Left lung (tissue), 4 donors: ENCODE measurements at regions not wholly inside any gene's neighbourhood (a gene's known extent, or its start where the extent isn't known, plus 50 kb on each side); places are given as distances from the start of the nearest gene placed in this dataset.

Experiments
- ATAC-seq: fragments of 200-7000 bp; cut with Tn5 transposase; one replicate; pipeline ENCODE4 v1.9.1; 2020; ENCODE audit warnings: moderate library complexity
- DNase-seq, 4 donors: peaks; one replicate each; pipeline ENCODE4 v3.0.0-alpha.2; 2013 to 2020
- H3K27ac ChIP-seq, 2 donors: fragments of 200-600 bp; sonication (generic) in 1 of 2; one replicate each; pipeline versions ENCODE4 v1.5.0 to v1.8.0; 2020 to 2021
- H3K27me3 ChIP-seq, 2 donors: fragments of 200-600 bp; sonication (generic) in 1 of 2; one replicate each; pipeline versions ENCODE4 v1.5.0 to v1.8.0; 2020 to 2021
- H3K36me3 ChIP-seq, 2 donors: fragments of 200-600 bp; sonication (generic) in 1 of 2; one replicate each; pipeline versions ENCODE4 v1.5.0 to v1.8.0; 2020 to 2021
- H3K4me1 ChIP-seq, 2 donors: fragments of 200-600 bp; one replicate each; pipeline ENCODE4 v1.8.0; 2021
- H3K4me3 ChIP-seq, 2 donors: fragments of 200-600 bp; sonication (generic) in 1 of 2; one replicate each; pipeline versions ENCODE4 v1.5.0 to v1.8.0; 2020 to 2021; ENCODE audit warnings: mild to moderate bottlenecking in 1 of 2
- H3K9me3 ChIP-seq, 2 donors: fragments of 200-600 bp; sonication (generic) in 1 of 2; one replicate each; pipeline versions ENCODE4 v1.5.0 to v1.8.0; 2020 to 2021
- intact Hi-C, 2 donors: fragments of 100-400 bp; cut with DNase I; formaldehyde crosslinking; loops; one replicate each; pipeline versions ENCODE4 v1.11.2 to v1.14.2; 2022
- TF ChIP-seq, protein P1 (sequence below), 2 donors: fragments of 200-600 bp; sonication (generic) in 1 of 2; IDR thresholded peaks; one replicate each; pipeline versions ENCODE4 v1.5.0 to v1.8.0; 2021; ENCODE audit warnings: antibody characterized with exemption in 2 of 2
- donor health status: DM: no; HTN: yes; CAD: no.
- donor health status: DM: no; HTN: no; CAD: no.

DNA sequence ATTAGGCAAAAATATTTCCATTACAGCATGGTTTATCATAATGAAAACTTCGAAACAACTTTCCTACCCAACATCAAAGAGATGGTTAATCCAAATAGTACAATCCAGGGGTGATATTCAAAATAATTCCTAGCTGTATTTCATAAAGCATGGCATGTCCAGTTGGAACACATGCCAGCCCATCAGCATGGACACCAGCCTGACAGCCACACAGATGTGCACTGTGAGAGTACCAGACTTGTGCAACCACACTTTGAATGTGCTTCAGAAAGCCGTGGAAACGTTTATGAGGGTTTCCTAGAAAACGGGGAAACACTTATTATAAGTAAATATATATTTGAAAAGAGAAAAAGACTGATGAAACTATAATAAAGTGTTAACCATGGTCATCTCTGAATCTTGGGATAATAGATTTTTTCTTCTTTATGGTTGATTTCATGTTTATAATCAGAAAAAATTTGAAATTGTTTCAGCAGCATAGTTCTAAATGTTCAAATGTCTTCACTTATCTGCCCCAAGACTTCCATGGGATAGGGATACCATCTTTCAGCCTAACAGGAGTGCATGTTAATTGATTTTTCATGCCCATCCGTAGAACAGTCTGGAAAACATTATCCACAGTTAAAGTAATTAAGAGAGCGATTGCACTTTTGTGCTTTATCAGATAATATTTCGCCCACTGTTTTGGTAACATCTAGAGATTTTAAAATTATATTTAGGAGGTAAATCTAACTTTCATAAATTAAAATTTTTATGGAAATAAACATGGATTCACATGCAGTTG lies 242.6 kb upstream of the IRS2 start:
- ATAC-seq (no peak), DNase-seq (no peak)
- no peaks in the 10 kb centered on the region for H3K36me3 ChIP-seq
- H3K27me3 ChIP-seq = no peaks in the 10 kb centered on the region
- H3K4me3 ChIP-seq = no peak overlapping the region
- TF ChIP-seq, protein P1, sequence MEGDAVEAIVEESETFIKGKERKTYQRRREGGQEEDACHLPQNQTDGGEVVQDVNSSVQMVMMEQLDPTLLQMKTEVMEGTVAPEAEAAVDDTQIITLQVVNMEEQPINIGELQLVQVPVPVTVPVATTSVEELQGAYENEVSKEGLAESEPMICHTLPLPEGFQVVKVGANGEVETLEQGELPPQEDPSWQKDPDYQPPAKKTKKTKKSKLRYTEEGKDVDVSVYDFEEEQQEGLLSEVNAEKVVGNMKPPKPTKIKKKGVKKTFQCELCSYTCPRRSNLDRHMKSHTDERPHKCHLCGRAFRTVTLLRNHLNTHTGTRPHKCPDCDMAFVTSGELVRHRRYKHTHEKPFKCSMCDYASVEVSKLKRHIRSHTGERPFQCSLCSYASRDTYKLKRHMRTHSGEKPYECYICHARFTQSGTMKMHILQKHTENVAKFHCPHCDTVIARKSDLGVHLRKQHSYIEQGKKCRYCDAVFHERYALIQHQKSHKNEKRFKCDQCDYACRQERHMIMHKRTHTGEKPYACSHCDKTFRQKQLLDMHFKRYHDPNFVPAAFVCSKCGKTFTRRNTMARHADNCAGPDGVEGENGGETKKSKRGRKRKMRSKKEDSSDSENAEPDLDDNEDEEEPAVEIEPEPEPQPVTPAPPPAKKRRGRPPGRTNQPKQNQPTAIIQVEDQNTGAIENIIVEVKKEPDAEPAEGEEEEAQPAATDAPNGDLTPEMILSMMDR (IDR thresholded peaks at IDR 0.05) = no peak
- H3K4me1 ChIP-seq = no peaks in the 10 kb centered on the region
- no peak overlapping the region for H3K27ac ChIP-seq
- H3K9me3 ChIP-seq = no peaks in the 10 kb centered on the region
- intact Hi-C loops = no loop called here

DNA sequence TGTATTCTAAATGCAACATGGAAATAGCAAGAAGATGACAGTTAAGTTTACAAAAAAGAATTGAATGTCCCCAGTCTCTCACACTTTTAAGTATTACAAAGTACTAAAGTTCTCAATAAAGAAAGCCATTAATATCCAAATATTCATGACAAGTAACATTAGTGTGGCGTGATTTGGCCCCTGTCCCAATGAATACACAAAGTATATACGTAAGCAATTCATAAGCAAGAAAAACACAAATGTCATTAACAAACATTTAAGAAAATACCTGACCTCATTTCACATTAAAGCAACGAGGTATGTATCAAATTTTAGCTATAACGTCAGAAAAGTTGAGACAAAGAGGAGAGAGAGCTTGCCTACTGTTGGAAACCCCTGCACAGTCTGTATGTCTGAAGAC lies 241.9 kb upstream of the IRS2 start:
- DNase-seq = no peak
- intact Hi-C loops = no loop called here
- no peaks in the 10 kb centered on the region for H3K36me3 ChIP-seq
- no peak overlapping the region for H3K27ac ChIP-seq
- no peak overlapping the region for H3K4me3 ChIP-seq
- H3K4me1 ChIP-seq = no peaks in the 10 kb centered on the region
- H3K9me3 ChIP-seq = no peaks in the 10 kb centered on the region
- ATAC-seq = no peak
- no peaks in the 10 kb centered on the region for H3K27me3 ChIP-seq
- TF ChIP-seq, protein P1 (IDR thresholded peaks at IDR 0.05) = no peak

DNA sequence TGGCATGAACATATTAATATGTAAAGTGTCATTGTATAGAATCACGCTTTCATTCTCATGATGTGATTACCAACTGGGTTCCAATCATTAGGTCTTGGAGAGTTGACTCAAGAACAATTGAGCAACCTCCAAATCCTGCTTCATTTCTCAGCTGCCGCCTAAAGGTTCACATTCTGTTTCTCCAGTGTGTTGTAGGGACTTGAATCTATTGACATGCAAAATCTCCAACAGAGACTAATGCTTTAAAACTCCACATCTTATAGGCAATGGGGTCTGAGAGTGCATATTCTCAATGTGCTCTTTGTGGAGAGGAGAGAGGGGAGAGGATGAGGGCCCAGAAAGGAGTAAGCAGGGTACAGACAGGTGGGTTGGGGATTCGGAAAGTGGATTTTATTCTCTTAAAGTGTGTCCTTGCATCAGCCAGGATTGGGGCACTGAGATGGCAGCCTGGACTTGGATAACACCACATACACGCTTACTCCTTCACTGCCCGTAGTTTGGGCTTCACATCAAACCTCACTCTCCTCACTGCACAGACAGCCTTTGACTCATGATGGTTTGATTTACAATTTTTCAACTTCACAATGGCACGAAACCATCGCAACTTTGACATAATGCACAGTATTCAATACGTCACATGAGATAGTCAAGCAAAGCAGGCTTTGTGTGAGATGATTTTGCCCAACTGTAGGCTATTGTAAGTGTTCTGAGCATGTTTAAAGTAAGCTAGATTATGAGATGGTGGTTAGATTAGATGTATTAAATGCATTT lies 241.3 kb upstream of the IRS2 start:
- Histone ChIP-seq H3K27me3 (no peaks in the 10 kb centered on the region), H3K4me1 (no peaks in the 10 kb centered on the region), H3K36me3 (no peaks in the 10 kb centered on the region), H3K9me3 (no peaks in the 10 kb centered on the region), H3K27ac (no peak overlapping the region), H3K4me3 (no peak overlapping the region)
- no peak for DNase-seq
- TF ChIP-seq, protein P1 (IDR thresholded peaks at IDR 0.05) = no peak
- intact Hi-C loops = no loop called here
- no peak for ATAC-seq

DNA sequence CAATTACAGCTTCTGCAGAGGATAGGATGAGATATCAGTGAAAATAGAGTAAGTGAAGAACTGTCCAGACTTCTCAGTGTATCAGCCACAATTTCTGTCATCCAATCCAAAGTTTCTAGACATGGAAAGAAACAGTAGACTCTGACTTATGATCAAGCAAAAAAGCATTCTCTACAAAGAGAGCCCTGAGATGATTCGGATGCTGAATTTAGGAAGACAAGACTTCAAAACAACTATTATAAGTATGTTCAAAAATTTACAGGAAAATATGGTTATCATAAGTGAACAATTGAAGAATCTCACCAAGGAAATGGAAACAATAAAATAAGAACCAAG lies 238.2 kb upstream of the IRS2 start:
- Histone ChIP-seq H3K4me1 (no peaks in the 10 kb centered on the region), H3K27me3 (no peaks in the 10 kb centered on the region), H3K9me3 (no peaks in the 10 kb centered on the region), H3K36me3 (no peaks in the 10 kb centered on the region), H3K27ac (no peak overlapping the region), H3K4me3 (no peak overlapping the region)
- no peak for DNase-seq
- ATAC-seq = no peak
- intact Hi-C loops = no loop called here
- TF ChIP-seq, protein P1 (IDR thresholded peaks at IDR 0.05) = no peak
